ENCODE measurements at regions not wholly inside any gene's neighbourhood (a gene's known extent, or its start where the extent isn't known, plus 50 kb on each side); places are given as distances from the start of the nearest gene placed in this dataset.

GRCh38 chr5:167232675-167233311, 1058.7 kb upstream of the WWC1 start:
- no peak for DNase-seq (ENCODE audit: low spot score)

GRCh38 chr5:167233507-167234220, 1057.8 kb upstream of the WWC1 start:
- no peak for DNase-seq (ENCODE audit: low spot score)

- DNase-seq (ENCODE audit: low spot score): no peak
These were observed 1049.9 kb upstream of the WWC1 start for GRCh38 chr5:167241436-167242067.

GRCh38 chr5:167242701-167243100, 1048.7 kb upstream of the WWC1 start:
- DNase-seq (ENCODE audit: low spot score): no peak

GRCh38 chr5:167243463-167243862, 1048.0 kb upstream of the WWC1 start:
- DNase-seq (ENCODE audit: low spot score): no peak

GRCh38 chr5:167244583-167244982, 1046.9 kb upstream of the WWC1 start:
- DNase-seq (ENCODE audit: low spot score): no peak

- DNase-seq (ENCODE audit: low spot score): no peak
These were observed 1045.6 kb upstream of the WWC1 start for GRCh38 chr5:167245868-167246267.

- no peak for DNase-seq (ENCODE audit: low spot score)
These were observed 1043.6 kb upstream of the WWC1 start for GRCh38 chr5:167247816-167248215.

- no peak for DNase-seq (ENCODE audit: low spot score)
These were observed 1043.2 kb upstream of the WWC1 start for GRCh38 chr5:167248257-167248656.

- DNase-seq (ENCODE audit: low spot score): no peak
These were observed 1040.4 kb upstream of the WWC1 start for GRCh38 chr5:167250996-167251395.

- DNase-seq (ENCODE audit: low spot score): no peak
These were observed 1037.3 kb upstream of the WWC1 start for GRCh38 chr5:167254132-167254531.

GRCh38 chr5:167255926-167256325, 1035.5 kb upstream of the WWC1 start:
- no peak for DNase-seq (ENCODE audit: low spot score)

- DNase-seq (ENCODE audit: low spot score): no peak
These were observed 1031.6 kb upstream of the WWC1 start for GRCh38 chr5:167259806-167260205.

GRCh38 chr5:167261309-167262100, 1029.9 kb upstream of the WWC1 start:
- DNase-seq (ENCODE audit: low spot score): no peak

GRCh38 chr5:167263185-167263584, 1028.3 kb upstream of the WWC1 start:
- DNase-seq (ENCODE audit: low spot score): no peak

GRCh38 chr5:167264348-167264747, 1027.1 kb upstream of the WWC1 start:
- no peak for DNase-seq (ENCODE audit: low spot score)

GRCh38 chr5:167268337-167268736, 1023.1 kb upstream of the WWC1 start:
- no peak for DNase-seq (ENCODE audit: low spot score)

- DNase-seq (ENCODE audit: low spot score): no peak
These were observed 1022.3 kb upstream of the WWC1 start for GRCh38 chr5:167269146-167269545.

- no peak for DNase-seq (ENCODE audit: low spot score)
These were observed 1020.4 kb upstream of the WWC1 start for GRCh38 chr5:167271081-167271480.

- no peak for DNase-seq (ENCODE audit: low spot score)
These were observed 1019.9 kb upstream of the WWC1 start for GRCh38 chr5:167271511-167271910.

GRCh38 chr5:167280111-167280510, 1011.3 kb upstream of the WWC1 start:
- DNase-seq (ENCODE audit: low spot score): no peak

GRCh38 chr5:167281925-167282324, 1009.5 kb upstream of the WWC1 start:
- DNase-seq (ENCODE audit: low spot score): no peak

- DNase-seq (ENCODE audit: low spot score): no peak
These were observed 1007.8 kb upstream of the WWC1 start for GRCh38 chr5:167283691-167284090.
